D721Med (cell line): ENCODE measurements at regions not wholly inside any gene's neighbourhood (a gene's known extent, or its start where the extent isn't known, plus 50 kb on each side); places are given as distances from the start of the nearest gene placed in this dataset.

Experiments
- DNase-seq: peaks from one replicate; pipeline ENCODE4 v3.0.0; 2011; ENCODE audit warnings: low spot score; ENCODE audit not compliant: insufficient read length
- FAIRE-seq: peaks from 2 replicates; lab custom pipeline; 2011; peaks lifted over from hg19 to GRCh38; lab: Jason Lieb, UNC
- CTCF ChIP-seq: IDR thresholded peaks from 2 replicates; pipeline ENCODE4 v1.5.1; 2012; ENCODE audit warnings: mild to moderate bottlenecking, control low read depth; ENCODE audit not compliant: insufficient read depth; ENCODE audit errors: missing control alignments

GRCh38 chr13:103178986-103179943 is 113.0 kb upstream of the SLC10A2 start:
- no peak for FAIRE-seq

GRCh38 chr13:103174966-103175365 is 108.7 kb upstream of the SLC10A2 start:
- DNase-seq (no peak), FAIRE-seq (no peak)
- no peak for TF ChIP-seq CTCF

More at GRCh38 chr13:103178986-103179943, 113.0 kb upstream of the SLC10A2 start:
- DNase-seq = no peak
- TF ChIP-seq CTCF = no peak

GRCh38 chr13:103168901-103169508 is 102.8 kb upstream of the SLC10A2 start:
- FAIRE-seq (no peak), DNase-seq (no peak)
- TF ChIP-seq CTCF = no peak

- no peak for FAIRE-seq
- TF ChIP-seq CTCF = no peak
- DNase-seq = no peak
Observed at GRCh38 chr13:103164251-103164650, 98.0 kb upstream of the SLC10A2 start.

- FAIRE-seq = no peak
- no peak for DNase-seq
- no peak for TF ChIP-seq CTCF
Observed at GRCh38 chr13:103161476-103161875, 95.3 kb upstream of the SLC10A2 start.

GRCh38 chr13:103157434-103158145 is 91.4 kb upstream of the SLC10A2 start:
- FAIRE-seq (no peak), DNase-seq (no peak)
- no peak for TF ChIP-seq CTCF
